Endodermal cell (in vitro differentiated cells): ENCODE measurements at regions not wholly inside any gene's neighbourhood (a gene's known extent, or its start where the extent isn't known, plus 50 kb on each side); places are given as distances from the start of the nearest gene placed in this dataset.

Experiments
- DNase-seq: peaks from one replicate; pipeline ENCODE4 v3.0.0-alpha.2; 2017
- H3K27ac ChIP-seq: 2 replicates; pipeline ENCODE4 v1.5.1; 2013; ENCODE audit warnings: mild to moderate bottlenecking, low read depth, low read length, moderate library complexity
- H3K27me3 ChIP-seq: 2 replicates; pipeline ENCODE4 v1.6.1; 2013; ENCODE audit warnings: mild to moderate bottlenecking, low read length, moderate library complexity; ENCODE audit not compliant: insufficient read depth, control insufficient read depth, poor library complexity, severe bottlenecking
- H3K36me3 ChIP-seq: 2 replicates; pipeline ENCODE4 v1.7.0; 2013; ENCODE audit warnings: mild to moderate bottlenecking, low read length, moderate library complexity; ENCODE audit not compliant: control insufficient read depth, insufficient read depth
- H3K4me1 ChIP-seq: one replicate; pipeline ENCODE4 v1.7.0; 2013; ENCODE audit warnings: low read length; ENCODE audit not compliant: control insufficient read depth, insufficient read depth
- H3K4me3 ChIP-seq: 2 replicates; pipeline ENCODE4 v1.5.1; 2013; ENCODE audit warnings: mild to moderate bottlenecking, low read length, moderate library complexity
- H3K9ac ChIP-seq: 2 replicates; pipeline ENCODE4 v1.6.1; 2013; ENCODE audit warnings: mild to moderate bottlenecking, low read length, moderate library complexity; ENCODE audit not compliant: poor library complexity, severe bottlenecking; ENCODE audit errors: extremely low read depth
- H3K9me3 ChIP-seq: 2 replicates; pipeline ENCODE4 v1.6.1; 2013; ENCODE audit warnings: mild to moderate bottlenecking, low read length, moderate library complexity; ENCODE audit not compliant: control insufficient read depth
- H3K27ac Mint-ChIP-seq: 2 replicates; pipeline ENCODE4 v1.8.0; 2020; ENCODE audit warnings: mixed read lengths
- H3K27me3 Mint-ChIP-seq: 2 replicates; pipeline ENCODE4 v1.8.0; 2021; ENCODE audit warnings: mild to moderate bottlenecking, mixed read lengths; ENCODE audit not compliant: insufficient read depth
- H3K36me3 Mint-ChIP-seq: 2 replicates; pipeline ENCODE4 v1.8.0; 2020; ENCODE audit warnings: low read depth, mixed read lengths
- H3K4me1 Mint-ChIP-seq: 2 replicates; pipeline ENCODE4 v1.8.0; 2020; ENCODE audit warnings: mixed read lengths
- H3K4me3 Mint-ChIP-seq: 2 replicates; pipeline ENCODE4 v1.8.0; 2020; ENCODE audit warnings: mild to moderate bottlenecking, moderate library complexity, mixed read lengths
- H3K9me3 Mint-ChIP-seq: 2 replicates; pipeline ENCODE4 v1.8.0; 2020; ENCODE audit warnings: mild to moderate bottlenecking, mixed read lengths
- CTCF ChIP-seq: fragments of 200-600 bp; sonication (generic); conservative IDR thresholded peaks from 2 replicates; pipeline ENCODE4 v1.5.0; 2021; ENCODE audit warnings: antibody characterized with exemption, mild to moderate bottlenecking
- WGBS, 2 experiments: methylation state at CpG; one replicate each; pipeline versions ENCODE4 v1.1.5 to v1.1.7; 2013; ENCODE audit warnings: missing lambda C conversion rate in 2 of 2, mixed read lengths in 1 of 2; ENCODE audit not compliant: insufficient coverage in 1 of 2, insufficient read length in 1 of 2; 5-methylcytosine and 5-hydroxymethylcytosine counted together

- no peaks in the 10 kb centered on the region for H3K36me3 Mint-ChIP-seq
- H3K4me3 Mint-ChIP-seq = no peak overlapping the region
- DNase-seq = no peak
- H3K4me3 ChIP-seq = no peak overlapping the region
- peaks cover 1% of the 10 kb centered on the region for H3K9me3 ChIP-seq
- peak overlapping the region; percentile 75 for H3K27ac ChIP-seq
- H3K27me3 ChIP-seq = no peaks in the 10 kb centered on the region
- H3K9ac ChIP-seq = no peak overlapping the region
- no peak for TF ChIP-seq CTCF
- H3K4me1 Mint-ChIP-seq = peaks cover 9% of the 10 kb centered on the region
- no peak overlapping the region for H3K27ac Mint-ChIP-seq
- H3K9me3 Mint-ChIP-seq = no peaks in the 10 kb centered on the region
- no peaks in the 10 kb centered on the region for H3K36me3 ChIP-seq
- WGBS, 2 experiments = 96 to 100% methylated on average over 2 to 5 of the region's 6 CpGs
- H3K4me1 ChIP-seq = no peaks in the 10 kb centered on the region
- no peaks in the 10 kb centered on the region for H3K27me3 Mint-ChIP-seq
Observed at GRCh38 chr12:91993287-91994017, 152.2 kb downstream of the BTG1 start.

DNA sequence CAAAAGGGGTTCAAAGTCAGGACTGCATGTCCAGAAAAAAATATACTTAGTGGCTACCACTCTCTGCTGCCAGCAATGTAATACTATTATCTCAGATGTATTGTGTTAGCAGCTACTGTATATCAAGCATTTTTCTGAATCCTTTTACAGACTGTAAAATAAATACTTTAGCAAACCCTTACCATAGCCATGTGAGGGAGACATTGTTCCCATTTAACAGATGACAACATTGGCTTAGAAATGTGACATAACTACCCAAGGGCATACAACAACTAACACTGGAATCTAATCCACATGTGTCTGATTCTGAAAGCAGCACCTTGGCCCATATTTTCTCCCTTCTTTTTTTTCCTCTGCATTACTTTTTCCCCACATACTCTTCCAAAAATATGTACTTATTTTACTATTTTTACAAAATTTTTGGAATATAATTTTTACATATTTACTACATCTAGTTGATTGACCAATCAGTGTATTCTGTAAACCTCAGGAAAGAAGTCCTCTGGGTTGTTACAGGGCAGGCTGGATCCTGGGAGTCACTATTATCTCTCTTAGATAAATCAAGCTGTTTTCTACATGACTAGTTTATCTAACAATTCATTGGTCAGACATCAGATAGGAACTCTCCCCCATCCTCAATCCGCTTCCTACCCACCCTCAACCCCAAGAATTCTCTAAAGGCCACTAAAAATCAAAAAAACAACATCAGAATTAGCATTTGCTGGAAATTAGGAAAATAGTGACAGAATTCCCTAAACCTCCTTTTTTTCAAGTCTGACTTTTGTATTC lies 154.1 kb downstream of the BTG1 start:
- H3K27ac Mint-ChIP-seq = no peak overlapping the region
- Histone ChIP-seq H3K36me3 (no peaks in the 10 kb centered on the region), H3K27me3 (no peaks in the 10 kb centered on the region), H3K9me3 (no peaks in the 10 kb centered on the region), H3K4me1 (peaks cover 8% of the 10 kb centered on the region), H3K4me3 (no peak overlapping the region), H3K9ac (no peak overlapping the region), H3K27ac (no peak overlapping the region)
- H3K36me3 Mint-ChIP-seq = no peaks in the 10 kb centered on the region
- H3K9me3 Mint-ChIP-seq = no peaks in the 10 kb centered on the region
- no peak for DNase-seq
- no peak overlapping the region for H3K4me3 Mint-ChIP-seq
- TF ChIP-seq CTCF = no peak
- peaks cover 23% of the 10 kb centered on the region for H3K4me1 Mint-ChIP-seq
- H3K27me3 Mint-ChIP-seq = no peaks in the 10 kb centered on the region
- 27% methylated on average over 1 of the region's 1 CpG; no CpG with 5 or more reads in 1 of the 2 experiments for WGBS, 2 experiments

- H3K27ac ChIP-seq = no peak overlapping the region
Observed at GRCh38 chr12:91990525-91990924, 155.1 kb downstream of the BTG1 start.

More at GRCh38 chr12:91990525-91990924, 155.1 kb downstream of the BTG1 start:
- WGBS, 2 experiments = 88 to 96% methylated on average over 1 to 2 of the region's 2 CpGs
- no peak for DNase-seq
- H3K4me1 ChIP-seq = peaks cover 8% of the 10 kb centered on the region
- Mint-ChIP-seq H3K27ac (no peak overlapping the region), H3K27me3 (no peaks in the 10 kb centered on the region), H3K4me3 (no peak overlapping the region), H3K9me3 (no peaks in the 10 kb centered on the region), H3K4me1 (peaks cover 33% of the 10 kb centered on the region), H3K36me3 (no peaks in the 10 kb centered on the region)
- no peak overlapping the region for H3K9ac ChIP-seq
- no peaks in the 10 kb centered on the region for H3K27me3 ChIP-seq
- no peaks in the 10 kb centered on the region for H3K9me3 ChIP-seq
- no peaks in the 10 kb centered on the region for H3K36me3 ChIP-seq
- no peak overlapping the region for H3K4me3 ChIP-seq
- no peak for TF ChIP-seq CTCF
